HG02943 (cell line): ENCODE measurements at regions not wholly inside any gene's neighbourhood (a gene's known extent, or its start where the extent isn't known, plus 50 kb on each side); places are given as distances from the start of the nearest gene placed in this dataset.
"Not testable (repeated sequence)": the region's sequence is repeated elsewhere in the genome, so short reads cannot be mapped to it uniquely, and the experiment has no call there.

Experiments used
- ATAC-seq: cut with Tn5 transposase; IDR thresholded peaks from one replicate; pipeline ENCODE4 v1.9.1; 2021; ENCODE audit warnings: mild to moderate bottlenecking, low read depth, moderate library complexity; ENCODE audit not compliant: unreplicated experiment

GRCh38 chr13:64248371-64249065 lies 2832.9 kb upstream of the PCDH20 start:
- ATAC-seq = no peak

- no peak for ATAC-seq
These were observed 2823.7 kb upstream of the PCDH20 start for GRCh38 chr13:64239372-64239771.

- no peak for ATAC-seq
These were observed 2818.6 kb upstream of the PCDH20 start for GRCh38 chr13:64234255-64234654.

- no peak for ATAC-seq
These were observed 2807.4 kb upstream of the PCDH20 start for GRCh38 chr13:64223016-64223415.

GRCh38 chr13:64206430-64207225 lies 2791.0 kb upstream of the PCDH20 start:
- ATAC-seq = no peak

GRCh38 chr13:64202517-64202916 lies 2786.9 kb upstream of the PCDH20 start:
- ATAC-seq = no peak

- ATAC-seq = no peak
These were observed 2781.6 kb upstream of the PCDH20 start for GRCh38 chr13:64197232-64197631.

- ATAC-seq = no peak
These were observed 2771.0 kb upstream of the PCDH20 start for GRCh38 chr13:64186503-64187250.

- ATAC-seq = no peak
These were observed 2770.4 kb upstream of the PCDH20 start for GRCh38 chr13:64186071-64186470.

- ATAC-seq = no peak
These were observed 2765.1 kb upstream of the PCDH20 start for GRCh38 chr13:64180756-64181155.

- ATAC-seq = no peak
These were observed 2750.2 kb upstream of the PCDH20 start for GRCh38 chr13:64165826-64166225.

GRCh38 chr13:64164435-64164834 lies 2748.8 kb upstream of the PCDH20 start:
- no peak for ATAC-seq

- no peak for ATAC-seq
These were observed 2744.8 kb upstream of the PCDH20 start for GRCh38 chr13:64160479-64160878.

- ATAC-seq = no peak
These were observed 2743.3 kb upstream of the PCDH20 start for GRCh38 chr13:64158908-64159307.

GRCh38 chr13:64154514-64154913 lies 2738.9 kb upstream of the PCDH20 start:
- no peak for ATAC-seq

GRCh38 chr13:64130600-64130999 lies 2715.0 kb upstream of the PCDH20 start:
- ATAC-seq = no peak

- ATAC-seq = no peak
These were observed 2714.5 kb upstream of the PCDH20 start for GRCh38 chr13:64130171-64130570.

GRCh38 chr13:64127856-64128255 lies 2712.2 kb upstream of the PCDH20 start:
- no peak for ATAC-seq

- no peak for ATAC-seq
These were observed 2711.5 kb upstream of the PCDH20 start for GRCh38 chr13:64127192-64127591.

- ATAC-seq = not testable (repeated sequence)
These were observed 2705.5 kb upstream of the PCDH20 start for GRCh38 chr13:64121023-64121709.

GRCh38 chr13:64099994-64100393 lies 2684.3 kb upstream of the PCDH20 start:
- no peak for ATAC-seq
